ENCODE measurements at regions not wholly inside any gene's neighbourhood (a gene's known extent, or its start where the extent isn't known, plus 50 kb on each side); places are given as distances from the start of the nearest gene placed in this dataset.

DNA sequence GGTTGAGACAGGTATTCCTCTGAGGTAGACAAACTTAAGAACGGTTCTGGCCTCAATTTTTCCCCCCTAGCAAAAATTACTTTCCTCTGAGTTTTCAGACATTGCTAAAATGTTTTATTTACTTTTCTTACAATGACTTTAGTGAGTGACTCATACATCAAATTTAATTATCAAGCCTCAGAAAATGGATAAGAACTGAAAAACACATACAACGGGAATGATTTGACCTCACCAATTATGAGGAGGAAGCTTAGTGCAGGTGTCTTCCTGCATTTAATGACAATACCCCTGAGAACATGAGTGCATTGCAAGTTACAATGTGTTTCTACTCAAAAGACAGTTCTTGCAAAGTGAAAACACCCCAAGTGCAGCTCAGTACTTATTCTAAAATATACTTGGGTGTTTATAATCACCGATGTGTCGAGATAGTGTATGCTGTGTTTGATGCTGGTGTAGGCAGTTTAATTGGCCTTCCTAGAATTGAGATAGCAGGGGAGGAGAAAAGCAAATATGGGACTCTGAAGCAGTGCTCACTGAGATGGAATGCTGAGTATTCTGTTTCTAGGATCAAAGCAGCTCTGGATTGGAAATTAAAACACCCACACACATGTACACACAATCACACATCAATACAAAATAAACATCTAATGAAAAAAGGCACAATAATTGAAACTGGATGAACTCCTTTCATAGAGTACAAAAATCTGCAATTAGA lies 189.5 kb upstream of the SLC10A2 start:
- no peaks in the 10 kb centered on the region for H3K79me2 ChIP-seq (ENCODE audit: insufficient read depth, low read depth)
- no peaks in the 10 kb centered on the region for H4K20me1 ChIP-seq (ENCODE audit: insufficient read depth)
- H3K27ac ChIP-seq = no peak overlapping the region
- H3K4me3 ChIP-seq (IDR thresholded peaks at IDR 0.05; ENCODE audit: insufficient read depth, low read depth, low read length) = no peak overlapping the region
- no peaks in the 10 kb centered on the region for H3K27me3 ChIP-seq (ENCODE audit: insufficient read depth, low read depth)
- TF ChIP-seq, protein P1, sequence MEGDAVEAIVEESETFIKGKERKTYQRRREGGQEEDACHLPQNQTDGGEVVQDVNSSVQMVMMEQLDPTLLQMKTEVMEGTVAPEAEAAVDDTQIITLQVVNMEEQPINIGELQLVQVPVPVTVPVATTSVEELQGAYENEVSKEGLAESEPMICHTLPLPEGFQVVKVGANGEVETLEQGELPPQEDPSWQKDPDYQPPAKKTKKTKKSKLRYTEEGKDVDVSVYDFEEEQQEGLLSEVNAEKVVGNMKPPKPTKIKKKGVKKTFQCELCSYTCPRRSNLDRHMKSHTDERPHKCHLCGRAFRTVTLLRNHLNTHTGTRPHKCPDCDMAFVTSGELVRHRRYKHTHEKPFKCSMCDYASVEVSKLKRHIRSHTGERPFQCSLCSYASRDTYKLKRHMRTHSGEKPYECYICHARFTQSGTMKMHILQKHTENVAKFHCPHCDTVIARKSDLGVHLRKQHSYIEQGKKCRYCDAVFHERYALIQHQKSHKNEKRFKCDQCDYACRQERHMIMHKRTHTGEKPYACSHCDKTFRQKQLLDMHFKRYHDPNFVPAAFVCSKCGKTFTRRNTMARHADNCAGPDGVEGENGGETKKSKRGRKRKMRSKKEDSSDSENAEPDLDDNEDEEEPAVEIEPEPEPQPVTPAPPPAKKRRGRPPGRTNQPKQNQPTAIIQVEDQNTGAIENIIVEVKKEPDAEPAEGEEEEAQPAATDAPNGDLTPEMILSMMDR (conservative IDR thresholded peaks at IDR 0.05; ENCODE audit: low read depth, low read length) = no peak
- no peak overlapping the region for H3K4me2 ChIP-seq
- H2AFZ ChIP-seq (ENCODE audit: low read depth) = no peak overlapping the region
- H3K4me1 ChIP-seq (ENCODE audit: low read depth, poor library complexity, severe bottlenecking) = no peaks in the 10 kb centered on the region
- H3K36me3 ChIP-seq (ENCODE audit: insufficient read depth) = no peaks in the 10 kb centered on the region
- H3K9ac ChIP-seq = no peak overlapping the region

DNA sequence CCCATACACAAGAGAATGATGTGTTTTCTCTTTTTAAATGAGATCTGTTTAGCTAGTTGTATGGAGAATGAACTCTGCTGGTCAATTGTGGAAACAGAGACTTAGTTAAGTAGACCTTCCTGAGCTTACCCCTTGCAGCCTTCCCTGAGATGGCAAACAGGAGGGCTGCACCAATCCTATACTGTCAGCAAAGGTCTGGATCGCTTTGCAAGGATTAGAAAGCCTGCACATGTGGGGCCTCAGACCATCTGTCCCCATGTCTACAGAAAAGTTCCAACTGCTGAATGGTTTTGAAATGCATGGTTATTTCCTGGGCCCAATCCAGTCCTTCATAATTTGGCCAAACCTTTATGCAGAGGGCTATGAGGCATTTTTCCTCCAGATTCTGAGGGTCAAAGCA lies 183.9 kb upstream of the SLC10A2 start:
- Histone ChIP-seq H3K9ac (no peak overlapping the region), H3K36me3 (ENCODE audit: insufficient read depth) (no peaks in the 10 kb centered on the region), H3K4me2 (no peak overlapping the region), H2AFZ (ENCODE audit: low read depth) (no peak overlapping the region), H3K27me3 (ENCODE audit: insufficient read depth, low read depth) (no peaks in the 10 kb centered on the region), H3K27ac (no peak overlapping the region), H4K20me1 (ENCODE audit: insufficient read depth) (no peaks in the 10 kb centered on the region), H3K79me2 (ENCODE audit: insufficient read depth, low read depth) (no peaks in the 10 kb centered on the region), H3K4me3 (IDR thresholded peaks at IDR 0.05; ENCODE audit: insufficient read depth, low read depth, low read length) (no peak overlapping the region), H3K4me1 (ENCODE audit: low read depth, poor library complexity, severe bottlenecking) (no peaks in the 10 kb centered on the region)
- TF ChIP-seq, protein P1 (conservative IDR thresholded peaks at IDR 0.05; ENCODE audit: low read depth, low read length) = no peak

DNA sequence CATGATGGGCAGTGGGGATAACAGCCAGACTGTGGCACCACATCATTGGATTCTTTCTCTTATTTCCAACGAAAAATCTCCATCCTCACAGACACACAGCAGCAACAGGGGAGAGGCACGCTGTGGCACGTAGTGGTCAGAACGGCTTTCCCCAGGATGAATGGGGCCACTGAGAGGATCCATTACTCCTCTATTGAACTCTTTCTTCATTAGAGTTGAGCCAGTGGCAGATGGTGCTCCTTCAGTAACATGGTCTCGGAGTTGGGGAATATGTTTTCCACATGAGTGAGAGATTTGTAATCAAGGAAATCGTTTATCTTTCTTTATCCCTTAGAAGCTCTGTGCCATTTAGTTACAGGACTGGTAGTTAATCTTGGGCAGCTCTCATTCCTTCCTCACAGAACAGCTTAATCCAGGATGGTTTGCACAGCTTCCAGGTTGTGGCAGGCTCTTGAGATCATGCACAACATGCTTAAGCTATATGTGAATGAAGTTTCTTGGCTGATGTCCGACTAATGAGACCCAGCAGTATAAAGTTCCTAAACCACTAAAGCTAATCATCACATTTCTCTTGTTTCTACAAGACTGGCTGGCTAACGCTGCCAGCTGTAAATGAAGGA lies 180.5 kb upstream of the SLC10A2 start:
- TF ChIP-seq, protein P1 (conservative IDR thresholded peaks at IDR 0.05; ENCODE audit: low read depth, low read length) = no peak
- no peaks in the 10 kb centered on the region for H3K36me3 ChIP-seq (ENCODE audit: insufficient read depth)
- no peaks in the 10 kb centered on the region for H3K4me1 ChIP-seq (ENCODE audit: low read depth, poor library complexity, severe bottlenecking)

DNA sequence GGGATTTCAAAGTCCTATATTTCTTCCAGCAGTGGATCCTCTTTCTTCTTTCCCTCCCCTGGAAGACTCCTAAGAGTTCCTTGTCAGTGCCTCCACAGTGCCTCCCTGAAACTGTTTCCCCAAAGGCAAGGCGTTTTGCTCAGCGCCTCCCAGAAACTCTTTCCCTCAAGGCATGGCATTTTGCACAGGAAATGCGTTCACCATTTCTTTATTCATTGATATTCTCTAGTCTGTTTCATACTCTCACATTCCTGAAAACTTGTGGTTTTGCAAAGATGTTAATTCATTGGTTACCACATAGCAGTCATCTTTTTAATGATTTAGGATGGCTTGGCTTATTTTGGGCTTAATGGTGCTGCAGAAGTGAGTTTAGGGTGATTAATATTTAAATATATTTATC lies 177.3 kb upstream of the SLC10A2 start:
- TF ChIP-seq, protein P1 (conservative IDR thresholded peaks at IDR 0.05; ENCODE audit: low read depth, low read length) = no peak
- Histone ChIP-seq H4K20me1 (ENCODE audit: insufficient read depth) (no peaks in the 10 kb centered on the region), H3K9ac (no peak overlapping the region), H3K79me2 (ENCODE audit: insufficient read depth, low read depth) (no peaks in the 10 kb centered on the region), H3K27me3 (ENCODE audit: insufficient read depth, low read depth) (no peaks in the 10 kb centered on the region), H3K4me2 (no peak overlapping the region), H3K27ac (no peak overlapping the region), H3K36me3 (ENCODE audit: insufficient read depth) (no peaks in the 10 kb centered on the region), H3K4me1 (ENCODE audit: low read depth, poor library complexity, severe bottlenecking) (no peaks in the 10 kb centered on the region), H3K4me3 (IDR thresholded peaks at IDR 0.05; ENCODE audit: insufficient read depth, low read depth, low read length) (no peak overlapping the region), H2AFZ (ENCODE audit: low read depth) (no peak overlapping the region)

More for the DNA sequence above, 180.5 kb upstream of the SLC10A2 start:
- Histone ChIP-seq H4K20me1 (ENCODE audit: insufficient read depth) (no peaks in the 10 kb centered on the region), H3K4me3 (IDR thresholded peaks at IDR 0.05; ENCODE audit: insufficient read depth, low read depth, low read length) (no peak overlapping the region), H3K9ac (no peak overlapping the region), H3K27me3 (ENCODE audit: insufficient read depth, low read depth) (no peaks in the 10 kb centered on the region), H3K27ac (no peak overlapping the region), H3K4me2 (no peak overlapping the region), H3K79me2 (ENCODE audit: insufficient read depth, low read depth) (no peaks in the 10 kb centered on the region), H2AFZ (ENCODE audit: low read depth) (no peak overlapping the region)

All from KMS-11 (cell line).